Fibroblast of lung (primary cell): ENCODE measurements at regions not wholly inside any gene's neighbourhood (a gene's known extent, or its start where the extent isn't known, plus 50 kb on each side); places are given as distances from the start of the nearest gene placed in this dataset.

ENCODE experiments used
- DNase-seq, 2 donors: peaks; one replicate each; pipeline versions ENCODE4 v3.0.0 to v3.0.0-alpha.2; 2010; ENCODE audit warnings: low read depth in 2 of 2
- H2AFZ ChIP-seq: 2 replicates; pipeline ENCODE4 v1.5.1; 2012; ENCODE audit warnings: low read length, control low read depth, inconsistent platforms
- H3K27ac ChIP-seq: 2 replicates; pipeline ENCODE4 v1.5.1; 2011; ENCODE audit warnings: low read length, control low read depth; ENCODE audit not compliant: insufficient read depth
- H3K27me3 ChIP-seq: 2 replicates; pipeline ENCODE4 v1.5.1; 2011; ENCODE audit warnings: mild to moderate bottlenecking, low read length; ENCODE audit not compliant: control insufficient read depth, insufficient read depth
- H3K36me3 ChIP-seq: 2 replicates; pipeline ENCODE4 v1.5.1; 2011; ENCODE audit warnings: low read length; ENCODE audit not compliant: control insufficient read depth, insufficient read depth
- H3K4me1 ChIP-seq: 2 replicates; pipeline ENCODE4 v1.5.1; 2011; ENCODE audit warnings: low read length; ENCODE audit not compliant: control insufficient read depth, insufficient read depth; ENCODE audit errors: extremely low read depth
- H3K4me2 ChIP-seq: 2 replicates; pipeline ENCODE4 v1.5.1; 2011; ENCODE audit warnings: low read length, control low read depth; ENCODE audit not compliant: insufficient read depth; ENCODE audit errors: extremely low read depth
- H3K4me3 ChIP-seq, 4 experiments: fragments of 200-600 bp in 1 of 4; sonication (generic) in 1 of 4; replicated peaks in 1 of 4; 2 replicates each; pipeline ENCODE4 v1.5.1; 2011 to 2016; ENCODE audit warnings: low read length in 4 of 4, low read depth in 3 of 4, mild to moderate bottlenecking in 3 of 4, control low read depth in 2 of 4, inconsistent platforms in 1 of 4, mixed read lengths in 1 of 4; ENCODE audit not compliant: insufficient read depth in 1 of 4; ENCODE audit errors: control extremely low read depth in 1 of 4
- H3K79me2 ChIP-seq: 2 replicates; pipeline ENCODE4 v1.5.1; 2012; ENCODE audit warnings: mild to moderate bottlenecking, low read length, inconsistent platforms; ENCODE audit not compliant: control insufficient read depth, insufficient read depth
- H3K9ac ChIP-seq: 2 replicates; pipeline ENCODE4 v1.5.1; 2011; ENCODE audit warnings: mild to moderate bottlenecking, low read length, control low read depth; ENCODE audit not compliant: insufficient read depth
- H3K9me3 ChIP-seq: 2 replicates; pipeline ENCODE4 v1.5.1; 2012; ENCODE audit warnings: low read depth, low read length; ENCODE audit not compliant: control insufficient read depth, insufficient read depth
- H4K20me1 ChIP-seq: 2 replicates; pipeline ENCODE4 v1.5.1; 2011; ENCODE audit warnings: low read length; ENCODE audit not compliant: control insufficient read depth, insufficient read depth; ENCODE audit errors: extremely low read depth
- EZH2 ChIP-seq: IDR thresholded peaks from 2 replicates; pipeline ENCODE4 v1.5.1; 2012; ENCODE audit warnings: low read length, control low read depth, mild to moderate bottlenecking; ENCODE audit errors: missing control alignments
- TF ChIP-seq, protein P1 (sequence below), 2 donors: IDR thresholded peaks in 1 of 2; conservative IDR thresholded peaks in 1 of 2; 1 replicate in 1 of 2; 2 replicates in 1 of 2; pipeline ENCODE4 v1.5.1; 2011 to 2012; ENCODE audit warnings: low read length in 2 of 2, control low read depth in 1 of 2, inconsistent platforms in 1 of 2, low read depth in 1 of 2, mild to moderate bottlenecking in 1 of 2

GRCh38 chr1:29746076-29746665, 509.8 kb downstream of the PTPRU start:
- Histone ChIP-seq H3K4me3 (no peak overlapping the region), H3K4me1 (no peaks in the 10 kb centered on the region), H2AFZ (no peak overlapping the region), H3K36me3 (no peaks in the 10 kb centered on the region), H3K27me3 (no peaks in the 10 kb centered on the region), H3K4me2 (no peak overlapping the region), H3K79me2 (no peaks in the 10 kb centered on the region), H4K20me1 (no peaks in the 10 kb centered on the region), H3K9ac (no peak overlapping the region), H3K27ac (no peak overlapping the region), H3K9me3 (no peaks in the 10 kb centered on the region)
- no peak for DNase-seq
- TF ChIP-seq EZH2: no peak
- TF ChIP-seq, protein P1, sequence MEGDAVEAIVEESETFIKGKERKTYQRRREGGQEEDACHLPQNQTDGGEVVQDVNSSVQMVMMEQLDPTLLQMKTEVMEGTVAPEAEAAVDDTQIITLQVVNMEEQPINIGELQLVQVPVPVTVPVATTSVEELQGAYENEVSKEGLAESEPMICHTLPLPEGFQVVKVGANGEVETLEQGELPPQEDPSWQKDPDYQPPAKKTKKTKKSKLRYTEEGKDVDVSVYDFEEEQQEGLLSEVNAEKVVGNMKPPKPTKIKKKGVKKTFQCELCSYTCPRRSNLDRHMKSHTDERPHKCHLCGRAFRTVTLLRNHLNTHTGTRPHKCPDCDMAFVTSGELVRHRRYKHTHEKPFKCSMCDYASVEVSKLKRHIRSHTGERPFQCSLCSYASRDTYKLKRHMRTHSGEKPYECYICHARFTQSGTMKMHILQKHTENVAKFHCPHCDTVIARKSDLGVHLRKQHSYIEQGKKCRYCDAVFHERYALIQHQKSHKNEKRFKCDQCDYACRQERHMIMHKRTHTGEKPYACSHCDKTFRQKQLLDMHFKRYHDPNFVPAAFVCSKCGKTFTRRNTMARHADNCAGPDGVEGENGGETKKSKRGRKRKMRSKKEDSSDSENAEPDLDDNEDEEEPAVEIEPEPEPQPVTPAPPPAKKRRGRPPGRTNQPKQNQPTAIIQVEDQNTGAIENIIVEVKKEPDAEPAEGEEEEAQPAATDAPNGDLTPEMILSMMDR (conservative IDR thresholded peaks at IDR 0.05 in 1 of 2, IDR thresholded peaks at IDR 0.05 in 1 of 2; ENCODE audit: low read depth in 1 of 2, low read length in 2 of 2): no peak

GRCh38 chr1:29744684-29745490, 508.6 kb downstream of the PTPRU start:
- Histone ChIP-seq H3K9me3 (no peaks in the 10 kb centered on the region), H3K4me1 (no peaks in the 10 kb centered on the region), H3K4me3 (no peak overlapping the region), H3K9ac (no peak overlapping the region), H3K36me3 (no peaks in the 10 kb centered on the region), H3K27me3 (no peaks in the 10 kb centered on the region), H4K20me1 (no peaks in the 10 kb centered on the region), H3K79me2 (no peaks in the 10 kb centered on the region), H2AFZ (no peak overlapping the region), H3K4me2 (no peak overlapping the region), H3K27ac (no peak overlapping the region)
- no peak for DNase-seq
- TF ChIP-seq, protein P1 (conservative IDR thresholded peaks at IDR 0.05 in 1 of 2, IDR thresholded peaks at IDR 0.05 in 1 of 2; ENCODE audit: low read depth in 1 of 2, low read length in 2 of 2): no peak
- TF ChIP-seq EZH2: no peak

DNA sequence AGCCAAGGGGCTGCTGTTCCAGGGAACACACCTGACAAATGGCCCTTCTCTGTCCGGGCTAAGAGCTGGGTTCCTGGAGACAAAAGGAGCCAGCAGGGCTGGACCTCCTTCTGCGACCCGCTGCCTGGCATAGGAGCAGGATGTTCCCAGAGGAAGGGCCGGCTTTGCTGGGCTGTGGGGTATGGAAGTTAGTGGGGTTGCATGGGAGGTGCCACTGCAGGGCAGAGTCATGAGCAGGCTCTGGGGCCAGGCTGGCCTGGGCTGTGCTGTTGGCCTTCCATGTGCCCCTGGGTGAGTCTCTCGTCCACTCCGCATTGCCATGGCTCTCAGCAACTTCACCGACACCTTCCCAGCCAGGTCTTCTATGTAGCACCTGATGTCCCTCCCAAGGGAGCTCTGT, 507.6 kb downstream of the PTPRU start:
- Histone ChIP-seq H3K4me3 (no peak overlapping the region), H3K79me2 (no peaks in the 10 kb centered on the region), H4K20me1 (no peaks in the 10 kb centered on the region), H3K9me3 (no peaks in the 10 kb centered on the region), H3K36me3 (no peaks in the 10 kb centered on the region), H3K4me2 (no peak overlapping the region), H3K9ac (no peak overlapping the region), H3K4me1 (no peaks in the 10 kb centered on the region), H3K27me3 (no peaks in the 10 kb centered on the region), H2AFZ (no peak overlapping the region), H3K27ac (no peak overlapping the region)
- no peak for DNase-seq
- TF ChIP-seq, protein P1 (conservative IDR thresholded peaks at IDR 0.05 in 1 of 2, IDR thresholded peaks at IDR 0.05 in 1 of 2; ENCODE audit: low read depth in 1 of 2, low read length in 2 of 2): no peak
- TF ChIP-seq EZH2: no peak
